ENCODE measurements at regions not wholly inside any gene's neighbourhood (a gene's known extent, or its start where the extent isn't known, plus 50 kb on each side); places are given as distances from the start of the nearest gene placed in this dataset.

GRCh38 chr20:16147216-16147615 is 426.0 kb downstream of the KIF16B start:
- TF ChIP-seq, protein P1, sequence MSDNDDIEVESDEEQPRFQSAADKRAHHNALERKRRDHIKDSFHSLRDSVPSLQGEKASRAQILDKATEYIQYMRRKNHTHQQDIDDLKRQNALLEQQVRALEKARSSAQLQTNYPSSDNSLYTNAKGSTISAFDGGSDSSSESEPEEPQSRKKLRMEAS (IDR thresholded peaks at IDR 0.05; ENCODE audit: low read depth, low read length): no peak
- TF ChIP-seq CTCF (IDR thresholded peaks at IDR 0.05; ENCODE audit: low read depth, low read length) (no peak), MYC (IDR thresholded peaks at IDR 0.05; ENCODE audit: low read depth, low read length) (no peak), POLR2A (IDR thresholded peaks at IDR 0.05; ENCODE audit: extremely low read depth, insufficient read length) (no peak)
- no peak for DNase-seq (ENCODE audit: low read depth)
- no peak overlapping the region for H3K4me3 ChIP-seq (ENCODE audit: low read depth, low read length)

GRCh38 chr20:16145919-16146318 is 427.3 kb downstream of the KIF16B start:
- no peak for DNase-seq (ENCODE audit: low read depth)
- TF ChIP-seq, protein P1 (IDR thresholded peaks at IDR 0.05; ENCODE audit: low read depth, low read length): no peak
- TF ChIP-seq POLR2A (IDR thresholded peaks at IDR 0.05; ENCODE audit: extremely low read depth, insufficient read length) (no peak), MYC (IDR thresholded peaks at IDR 0.05; ENCODE audit: low read depth, low read length) (no peak), CTCF (IDR thresholded peaks at IDR 0.05; ENCODE audit: low read depth, low read length) (no peak)
- no peak overlapping the region for H3K4me3 ChIP-seq (ENCODE audit: low read depth, low read length)

DNA sequence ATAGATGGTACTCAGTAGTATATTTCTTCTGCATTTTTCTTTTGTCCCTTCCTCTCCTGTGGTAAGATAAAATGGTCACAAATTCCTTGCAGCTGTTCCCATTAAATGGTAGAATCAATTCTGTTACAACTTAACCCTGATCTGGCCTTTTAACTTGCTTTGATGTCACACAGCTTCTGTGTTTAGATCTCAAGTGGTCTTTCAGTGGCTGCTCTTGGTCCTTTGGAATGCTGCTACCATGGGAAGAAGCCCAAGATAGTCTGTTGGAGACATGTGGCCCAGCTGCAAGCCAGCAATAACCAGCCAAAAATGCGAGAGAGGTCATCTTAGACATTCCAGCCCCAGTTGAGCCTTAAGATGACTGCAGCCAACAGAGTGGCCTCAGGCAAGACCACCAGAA is 429.7 kb downstream of the KIF16B start:
- no peak overlapping the region for H3K4me3 ChIP-seq (ENCODE audit: low read depth, low read length)
- TF ChIP-seq, protein P1 (IDR thresholded peaks at IDR 0.05; ENCODE audit: low read depth, low read length): no peak
- DNase-seq (ENCODE audit: low read depth): no peak

- H3K4me3 ChIP-seq (ENCODE audit: low read depth, low read length): no peak overlapping the region
- no peak for TF ChIP-seq POLR2A (IDR thresholded peaks at IDR 0.05; ENCODE audit: extremely low read depth, insufficient read length)
- TF ChIP-seq CTCF (IDR thresholded peaks at IDR 0.05; ENCODE audit: low read depth, low read length): no peak
- TF ChIP-seq, protein P1 (IDR thresholded peaks at IDR 0.05; ENCODE audit: low read depth, low read length): no peak
- TF ChIP-seq MYC (IDR thresholded peaks at IDR 0.05; ENCODE audit: low read depth, low read length): no peak
- DNase-seq (ENCODE audit: low read depth): no peak
Observed at GRCh38 chr20:16135630-16136029, 437.6 kb downstream of the KIF16B start.

DNA sequence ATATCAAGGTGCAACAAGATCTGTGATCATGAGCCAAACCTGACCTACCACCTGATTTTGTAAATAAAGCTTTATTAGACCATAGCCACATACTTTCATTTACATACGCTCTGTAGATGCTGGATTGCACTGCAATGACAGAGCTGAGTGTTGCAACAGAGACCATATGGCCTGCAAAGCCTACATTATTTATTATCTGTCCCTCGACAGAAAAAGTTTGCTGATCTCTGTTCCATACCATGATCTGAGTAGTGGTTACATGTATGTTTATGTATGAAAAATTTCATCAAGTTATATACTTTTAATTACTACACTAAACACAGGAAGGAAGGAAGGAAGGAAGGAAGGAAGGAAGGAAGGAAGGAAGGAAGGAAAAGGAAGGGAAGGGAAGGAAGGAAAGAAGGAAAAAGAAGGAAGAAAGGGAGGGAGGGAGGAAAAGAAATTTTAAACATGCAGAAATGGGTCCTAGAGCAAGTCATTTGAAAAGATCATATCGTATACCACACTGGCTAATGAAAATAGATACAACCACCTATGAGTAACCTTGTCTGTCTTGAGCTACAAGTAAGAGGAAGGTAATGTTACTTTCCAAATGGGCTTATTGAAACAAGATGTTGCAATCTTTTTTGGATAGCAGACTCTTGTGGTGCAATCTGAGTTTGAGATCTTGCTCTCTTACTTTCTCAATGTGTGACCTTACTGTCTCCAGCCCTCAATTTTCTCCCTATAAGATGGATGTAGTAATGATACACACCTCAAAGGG is 441.0 kb downstream of the KIF16B start:
- no peak overlapping the region for H3K4me3 ChIP-seq (ENCODE audit: low read depth, low read length)
- no peak for DNase-seq (ENCODE audit: low read depth)
- TF ChIP-seq, protein P1 (IDR thresholded peaks at IDR 0.05; ENCODE audit: low read depth, low read length): no peak
- TF ChIP-seq POLR2A (IDR thresholded peaks at IDR 0.05; ENCODE audit: extremely low read depth, insufficient read length) (no peak), MYC (IDR thresholded peaks at IDR 0.05; ENCODE audit: low read depth, low read length) (no peak), CTCF (IDR thresholded peaks at IDR 0.05; ENCODE audit: low read depth, low read length) (no peak)

DNA sequence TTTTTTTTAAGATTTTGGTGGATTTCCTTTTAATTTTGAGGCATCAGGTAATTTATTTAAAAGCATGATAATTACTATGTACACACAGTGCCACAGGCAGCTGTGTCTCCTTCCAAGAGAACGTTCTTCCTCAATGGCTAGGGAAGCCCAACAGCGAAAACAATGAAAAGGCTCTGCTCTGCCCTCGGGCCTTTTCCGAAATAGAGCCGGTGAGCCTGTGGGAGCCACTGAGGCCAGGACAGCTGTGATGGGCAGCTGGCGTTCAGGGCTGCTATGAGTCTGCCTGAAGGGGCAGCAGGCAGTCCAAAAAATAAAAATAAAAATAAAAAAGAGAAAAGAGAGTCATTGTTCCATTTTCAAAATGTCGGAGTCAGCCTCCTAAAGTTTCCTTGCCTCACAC is 443.8 kb downstream of the KIF16B start:
- H3K4me3 ChIP-seq (ENCODE audit: low read depth, low read length): no peak overlapping the region
- TF ChIP-seq CTCF (IDR thresholded peaks at IDR 0.05; ENCODE audit: low read depth, low read length): no peak
- TF ChIP-seq POLR2A (IDR thresholded peaks at IDR 0.05; ENCODE audit: extremely low read depth, insufficient read length): no peak
- TF ChIP-seq, protein P1 (IDR thresholded peaks at IDR 0.05; ENCODE audit: low read depth, low read length): no peak
- TF ChIP-seq MYC (IDR thresholded peaks at IDR 0.05; ENCODE audit: low read depth, low read length): no peak
- no peak for DNase-seq (ENCODE audit: low read depth)

Measured in NB4 (cell line).